Left ventricle myocardium inferior (tissue), 1 donor: ENCODE measurements at regions not wholly inside any gene's neighbourhood (a gene's known extent, or its start where the extent isn't known, plus 50 kb on each side); places are given as distances from the start of the nearest gene placed in this dataset.

ENCODE experiments used
- DNase-seq: peaks from one replicate; pipeline ENCODE4 v3.0.0-alpha.2; 2020
- H3K27ac ChIP-seq: fragments of 200-600 bp; replicated peaks from 2 replicates; pipeline ENCODE4 v1.8.0; 2021
- H3K27me3 ChIP-seq: fragments of 200-600 bp; 2 replicates; pipeline ENCODE4 v1.8.0; 2021; ENCODE audit warnings: low read depth
- H3K36me3 ChIP-seq: fragments of 200-600 bp; 2 replicates; pipeline ENCODE4 v1.8.0; 2021
- H3K4me1 ChIP-seq: fragments of 200-600 bp; 2 replicates; pipeline ENCODE4 v1.8.0; 2021
- H3K4me3 ChIP-seq: fragments of 200-600 bp; 2 replicates; pipeline ENCODE4 v1.8.0; 2021; ENCODE audit warnings: mild to moderate bottlenecking, moderate library complexity
- H3K9me3 ChIP-seq: fragments of 200-600 bp; replicated peaks from 2 replicates; pipeline ENCODE4 v1.8.0; 2021
- intact Hi-C: fragments of 100-400 bp; cut with micrococcal nuclease; formaldehyde crosslinking; loops from one replicate; pipeline ENCODE4 v1.11.0; 2022
- TF ChIP-seq, protein P1 (sequence below): fragments of 200-600 bp; IDR thresholded peaks from 2 replicates; pipeline ENCODE4 v1.8.0; 2021; ENCODE audit warnings: antibody characterized with exemption, mild to moderate bottlenecking, borderline replicate concordance
- donor health status: DM: no; HTN: yes; CAD: no; lungs with severe emphysema.

DNA sequence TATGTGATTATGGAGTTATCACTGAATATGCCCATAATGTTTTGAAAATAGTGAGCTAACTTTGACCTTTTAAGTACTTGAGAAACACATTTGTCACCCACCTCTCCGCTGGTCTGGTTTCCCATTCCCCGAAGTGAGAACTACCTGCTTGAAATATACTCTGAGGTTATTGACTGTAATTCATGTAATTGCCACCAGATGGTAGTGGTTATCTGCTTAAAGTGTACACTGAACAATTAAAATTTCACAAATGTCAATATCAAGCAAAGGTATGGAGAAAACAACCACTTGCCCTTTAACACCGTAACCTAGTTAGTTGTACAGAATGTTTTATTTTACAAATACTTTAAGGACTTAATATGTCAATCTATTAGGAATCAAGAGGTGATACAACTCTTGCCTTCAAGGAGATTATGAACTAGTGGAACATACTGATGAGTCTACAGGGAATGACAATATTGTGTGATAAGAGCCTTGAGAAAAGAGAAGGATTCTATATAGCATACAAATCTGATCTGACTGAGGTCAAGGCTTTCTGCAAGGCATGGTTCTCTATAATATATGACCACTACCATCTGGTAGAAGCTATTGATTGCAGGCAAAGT, 316.8 kb upstream of the KCNH7 start:
- DNase-seq: no peak
- no peaks in the 10 kb centered on the region for H3K36me3 ChIP-seq
- H3K27me3 ChIP-seq: no peaks in the 10 kb centered on the region
- no peaks in the 10 kb centered on the region for H3K4me1 ChIP-seq
- H3K9me3 ChIP-seq: no peaks in the 10 kb centered on the region
- TF ChIP-seq, protein P1, sequence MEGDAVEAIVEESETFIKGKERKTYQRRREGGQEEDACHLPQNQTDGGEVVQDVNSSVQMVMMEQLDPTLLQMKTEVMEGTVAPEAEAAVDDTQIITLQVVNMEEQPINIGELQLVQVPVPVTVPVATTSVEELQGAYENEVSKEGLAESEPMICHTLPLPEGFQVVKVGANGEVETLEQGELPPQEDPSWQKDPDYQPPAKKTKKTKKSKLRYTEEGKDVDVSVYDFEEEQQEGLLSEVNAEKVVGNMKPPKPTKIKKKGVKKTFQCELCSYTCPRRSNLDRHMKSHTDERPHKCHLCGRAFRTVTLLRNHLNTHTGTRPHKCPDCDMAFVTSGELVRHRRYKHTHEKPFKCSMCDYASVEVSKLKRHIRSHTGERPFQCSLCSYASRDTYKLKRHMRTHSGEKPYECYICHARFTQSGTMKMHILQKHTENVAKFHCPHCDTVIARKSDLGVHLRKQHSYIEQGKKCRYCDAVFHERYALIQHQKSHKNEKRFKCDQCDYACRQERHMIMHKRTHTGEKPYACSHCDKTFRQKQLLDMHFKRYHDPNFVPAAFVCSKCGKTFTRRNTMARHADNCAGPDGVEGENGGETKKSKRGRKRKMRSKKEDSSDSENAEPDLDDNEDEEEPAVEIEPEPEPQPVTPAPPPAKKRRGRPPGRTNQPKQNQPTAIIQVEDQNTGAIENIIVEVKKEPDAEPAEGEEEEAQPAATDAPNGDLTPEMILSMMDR: peak; percentile 66
- intact Hi-C loops: no loop called here
- H3K27ac ChIP-seq: no peak overlapping the region
- no peak overlapping the region for H3K4me3 ChIP-seq

DNA sequence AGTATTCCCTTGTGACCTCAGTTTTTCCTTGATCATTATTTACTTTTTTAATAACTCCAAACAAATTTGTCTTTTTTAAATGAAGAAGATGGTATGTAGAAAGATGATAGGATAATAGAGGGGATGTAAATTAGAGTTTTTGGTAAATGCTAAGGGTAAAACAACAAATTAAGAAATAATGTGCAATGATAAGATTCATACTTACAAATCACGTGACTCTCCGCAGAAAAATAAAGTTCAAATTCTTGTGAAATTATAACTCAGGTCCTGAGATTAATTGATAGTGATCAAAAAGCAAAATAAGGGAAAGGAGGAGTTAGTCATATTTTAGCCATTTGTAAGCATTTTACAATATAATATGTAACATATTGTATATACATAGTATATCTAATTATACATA, 304.1 kb upstream of the KCNH7 start:
- H3K4me1 ChIP-seq: no peaks in the 10 kb centered on the region
- no peak overlapping the region for H3K4me3 ChIP-seq
- no peak overlapping the region for H3K27ac ChIP-seq
- H3K9me3 ChIP-seq: peaks cover 15% of the 10 kb centered on the region
- intact Hi-C loops: no loop called here
- H3K27me3 ChIP-seq: no peaks in the 10 kb centered on the region
- DNase-seq: no peak
- TF ChIP-seq, protein P1: no peak
- H3K36me3 ChIP-seq: no peaks in the 10 kb centered on the region

DNA sequence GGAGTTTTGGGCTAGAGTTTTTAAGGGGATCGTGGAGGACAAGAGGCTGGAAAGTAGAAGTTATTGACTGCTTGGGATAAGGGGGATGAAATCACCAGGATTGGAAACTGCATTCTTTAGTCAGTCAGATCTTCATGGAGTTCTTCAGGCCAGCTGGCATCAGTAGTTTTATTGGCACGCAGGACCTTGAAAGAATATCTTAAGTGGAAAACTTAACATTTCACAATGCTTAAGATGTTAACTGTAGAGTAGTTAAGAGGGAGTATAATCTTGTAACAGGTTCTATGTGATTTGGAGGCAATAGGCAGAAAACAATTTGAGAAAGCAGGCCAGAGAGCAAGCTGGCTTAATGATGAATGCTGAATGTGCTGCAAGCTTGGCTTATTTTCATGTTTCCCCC, 300.4 kb upstream of the KCNH7 start:
- peaks cover 5% of the 10 kb centered on the region for H3K9me3 ChIP-seq
- H3K36me3 ChIP-seq: no peaks in the 10 kb centered on the region
- no peak overlapping the region for H3K4me3 ChIP-seq
- no peaks in the 10 kb centered on the region for H3K27me3 ChIP-seq
- H3K4me1 ChIP-seq: no peaks in the 10 kb centered on the region
- intact Hi-C loops: no loop called here
- TF ChIP-seq, protein P1: no peak
- no peak overlapping the region for H3K27ac ChIP-seq
- DNase-seq: no peak

DNA sequence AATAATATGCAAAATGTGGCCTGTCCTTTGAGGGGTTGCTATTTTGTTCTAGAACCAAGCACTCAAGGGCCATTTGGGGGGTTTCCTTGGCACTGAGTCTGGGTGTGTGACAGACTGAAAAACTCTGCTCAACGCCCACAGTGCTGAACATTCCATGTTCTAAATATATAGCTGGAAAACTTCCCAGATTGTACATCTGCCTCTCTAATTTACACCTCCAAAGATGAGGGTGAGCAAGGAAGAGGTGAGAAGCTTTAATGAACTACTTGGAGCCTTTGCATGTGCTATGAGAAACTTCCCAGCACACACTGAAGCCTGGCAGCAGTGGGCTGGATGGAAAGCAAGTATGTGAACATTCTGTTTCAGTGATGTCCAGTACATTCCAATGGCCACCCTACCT, 296.7 kb upstream of the KCNH7 start:
- no peak overlapping the region for H3K27ac ChIP-seq
- no peaks in the 10 kb centered on the region for H3K4me1 ChIP-seq
- intact Hi-C loops: no loop called here
- H3K9me3 ChIP-seq: peaks cover 5% of the 10 kb centered on the region
- no peak overlapping the region for H3K4me3 ChIP-seq
- TF ChIP-seq, protein P1: no peak
- DNase-seq: no peak
- no peaks in the 10 kb centered on the region for H3K27me3 ChIP-seq
- H3K36me3 ChIP-seq: no peaks in the 10 kb centered on the region

DNA sequence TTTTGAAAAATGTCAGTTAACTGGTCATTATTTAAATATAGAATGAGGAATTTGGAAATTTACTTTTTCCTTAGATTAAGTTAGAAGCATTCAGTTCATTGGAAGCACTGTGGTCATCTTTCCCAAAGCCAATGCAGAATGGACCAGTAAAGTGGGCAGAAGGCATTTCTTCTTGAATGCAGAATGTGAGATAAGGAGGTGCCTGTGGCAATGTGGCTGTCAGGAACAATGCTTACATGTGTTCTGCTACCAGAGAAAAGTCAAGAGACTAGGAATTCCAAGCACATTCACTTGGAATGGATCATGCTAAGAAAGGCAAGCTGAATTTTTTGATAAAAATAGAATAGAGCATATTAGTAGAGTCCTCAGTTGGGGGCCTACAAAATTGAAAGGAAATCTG, 295.0 kb upstream of the KCNH7 start:
- peaks cover 1% of the 10 kb centered on the region for H3K9me3 ChIP-seq
- intact Hi-C loops: no loop called here
- no peak overlapping the region for H3K4me3 ChIP-seq
- no peak overlapping the region for H3K27ac ChIP-seq
- no peaks in the 10 kb centered on the region for H3K27me3 ChIP-seq
- TF ChIP-seq, protein P1: no peak
- no peaks in the 10 kb centered on the region for H3K4me1 ChIP-seq
- no peaks in the 10 kb centered on the region for H3K36me3 ChIP-seq
- no peak for DNase-seq
